ENCODE measurements at regions not wholly inside any gene's neighbourhood (a gene's known extent, or its start where the extent isn't known, plus 50 kb on each side); places are given as distances from the start of the nearest gene placed in this dataset.

DNA sequence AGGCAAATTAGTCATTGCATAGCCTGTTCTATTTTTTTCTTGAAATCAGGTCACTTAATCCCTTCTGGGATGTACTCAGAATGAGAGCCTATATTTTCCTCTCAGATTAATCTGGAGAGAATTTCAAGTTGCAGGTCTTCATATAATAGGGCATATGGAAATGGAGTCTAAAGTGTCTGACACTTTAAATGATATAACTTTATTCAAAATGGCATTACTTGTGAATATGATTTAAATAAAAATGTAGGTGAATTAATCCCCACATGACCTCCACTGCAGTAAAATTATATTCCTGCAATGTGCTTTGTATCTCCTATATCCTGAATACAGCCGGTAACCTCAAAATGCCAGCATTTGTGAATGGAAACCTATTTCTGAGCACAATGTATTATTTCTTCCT lies 172.5 kb upstream of the BTBD3 start:
- TF ChIP-seq, protein P1, sequence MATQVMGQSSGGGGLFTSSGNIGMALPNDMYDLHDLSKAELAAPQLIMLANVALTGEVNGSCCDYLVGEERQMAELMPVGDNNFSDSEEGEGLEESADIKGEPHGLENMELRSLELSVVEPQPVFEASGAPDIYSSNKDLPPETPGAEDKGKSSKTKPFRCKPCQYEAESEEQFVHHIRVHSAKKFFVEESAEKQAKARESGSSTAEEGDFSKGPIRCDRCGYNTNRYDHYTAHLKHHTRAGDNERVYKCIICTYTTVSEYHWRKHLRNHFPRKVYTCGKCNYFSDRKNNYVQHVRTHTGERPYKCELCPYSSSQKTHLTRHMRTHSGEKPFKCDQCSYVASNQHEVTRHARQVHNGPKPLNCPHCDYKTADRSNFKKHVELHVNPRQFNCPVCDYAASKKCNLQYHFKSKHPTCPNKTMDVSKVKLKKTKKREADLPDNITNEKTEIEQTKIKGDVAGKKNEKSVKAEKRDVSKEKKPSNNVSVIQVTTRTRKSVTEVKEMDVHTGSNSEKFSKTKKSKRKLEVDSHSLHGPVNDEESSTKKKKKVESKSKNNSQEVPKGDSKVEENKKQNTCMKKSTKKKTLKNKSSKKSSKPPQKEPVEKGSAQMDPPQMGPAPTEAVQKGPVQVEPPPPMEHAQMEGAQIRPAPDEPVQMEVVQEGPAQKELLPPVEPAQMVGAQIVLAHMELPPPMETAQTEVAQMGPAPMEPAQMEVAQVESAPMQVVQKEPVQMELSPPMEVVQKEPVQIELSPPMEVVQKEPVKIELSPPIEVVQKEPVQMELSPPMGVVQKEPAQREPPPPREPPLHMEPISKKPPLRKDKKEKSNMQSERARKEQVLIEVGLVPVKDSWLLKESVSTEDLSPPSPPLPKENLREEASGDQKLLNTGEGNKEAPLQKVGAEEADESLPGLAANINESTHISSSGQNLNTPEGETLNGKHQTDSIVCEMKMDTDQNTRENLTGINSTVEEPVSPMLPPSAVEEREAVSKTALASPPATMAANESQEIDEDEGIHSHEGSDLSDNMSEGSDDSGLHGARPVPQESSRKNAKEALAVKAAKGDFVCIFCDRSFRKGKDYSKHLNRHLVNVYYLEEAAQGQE (IDR thresholded peaks at IDR 0.05; ENCODE audit: insufficient read depth in 1 of 2, low read depth in 2 of 2, low read length in 2 of 2), result no peak
- TF ChIP-seq SIN3A (IDR thresholded peaks at IDR 0.05; ENCODE audit: borderline replicate concordance, insufficient read depth, low read length) (no peak), TAF1 (IDR thresholded peaks at IDR 0.05; ENCODE audit: borderline replicate concordance, insufficient read depth, low read length) (no peak), FOXP2 (optimal IDR thresholded peaks at IDR 0.05; ENCODE audit: borderline replicate concordance, extremely low read depth, extremely low read length, insufficient read depth) (no peak), POLR2AphosphoS5 (IDR thresholded peaks at IDR 0.05; ENCODE audit: low read depth, low read length) (no peak)

DNA sequence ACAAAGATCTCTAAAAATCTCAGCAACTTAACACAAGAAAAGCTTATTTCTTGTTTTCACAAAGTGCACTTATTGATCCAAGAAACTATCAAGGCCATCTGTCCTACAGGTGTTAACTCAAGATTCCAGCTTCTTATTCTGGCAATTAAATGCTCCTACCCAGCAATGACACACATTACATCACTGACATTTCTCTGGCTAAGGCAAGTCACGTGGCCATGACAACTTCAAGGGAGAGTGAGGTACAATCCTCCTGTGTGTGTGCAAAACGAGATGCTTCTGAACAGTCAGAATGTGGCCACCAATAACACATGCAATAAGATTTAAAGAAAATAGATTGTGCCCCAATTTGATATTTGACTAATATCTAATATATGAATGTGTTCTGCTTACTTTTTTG lies 169.3 kb upstream of the BTBD3 start:
- TF ChIP-seq SIN3A (IDR thresholded peaks at IDR 0.05; ENCODE audit: borderline replicate concordance, insufficient read depth, low read length) (no peak), FOXP2 (optimal IDR thresholded peaks at IDR 0.05; ENCODE audit: borderline replicate concordance, extremely low read depth, extremely low read length, insufficient read depth) (no peak), POLR2AphosphoS5 (IDR thresholded peaks at IDR 0.05; ENCODE audit: low read depth, low read length) (no peak), TAF1 (IDR thresholded peaks at IDR 0.05; ENCODE audit: borderline replicate concordance, insufficient read depth, low read length) (no peak)
- TF ChIP-seq, protein P1 (IDR thresholded peaks at IDR 0.05; ENCODE audit: insufficient read depth in 1 of 2, low read depth in 2 of 2, low read length in 2 of 2), result no peak

DNA sequence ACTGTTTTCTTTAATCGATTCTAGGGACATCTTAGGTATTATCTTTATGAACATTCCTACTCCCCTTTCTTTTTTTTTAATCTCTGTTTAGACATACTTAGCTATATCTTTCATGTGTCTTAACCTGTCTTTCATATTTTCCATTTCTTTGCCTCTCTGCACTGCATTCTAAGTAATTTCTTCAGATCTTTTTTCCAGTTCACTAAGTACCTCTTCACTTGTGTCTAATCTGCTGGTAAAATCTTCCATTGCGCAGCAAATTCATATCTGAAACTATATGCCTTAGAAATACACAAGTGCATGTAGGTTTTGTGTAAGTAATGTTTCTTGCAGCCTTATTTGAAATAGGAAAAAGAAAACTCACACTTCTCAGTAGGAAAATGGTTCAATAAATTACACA lies 165.4 kb upstream of the BTBD3 start:
- no peak for TF ChIP-seq TAF1 (IDR thresholded peaks at IDR 0.05; ENCODE audit: borderline replicate concordance, insufficient read depth, low read length)
- TF ChIP-seq SIN3A (IDR thresholded peaks at IDR 0.05; ENCODE audit: borderline replicate concordance, insufficient read depth, low read length), result no peak
- no peak for TF ChIP-seq FOXP2 (optimal IDR thresholded peaks at IDR 0.05; ENCODE audit: borderline replicate concordance, extremely low read depth, extremely low read length, insufficient read depth)
- no peak for TF ChIP-seq POLR2AphosphoS5 (IDR thresholded peaks at IDR 0.05; ENCODE audit: low read depth, low read length)
- TF ChIP-seq, protein P1 (IDR thresholded peaks at IDR 0.05; ENCODE audit: insufficient read depth in 1 of 2, low read depth in 2 of 2, low read length in 2 of 2), result no peak

DNA sequence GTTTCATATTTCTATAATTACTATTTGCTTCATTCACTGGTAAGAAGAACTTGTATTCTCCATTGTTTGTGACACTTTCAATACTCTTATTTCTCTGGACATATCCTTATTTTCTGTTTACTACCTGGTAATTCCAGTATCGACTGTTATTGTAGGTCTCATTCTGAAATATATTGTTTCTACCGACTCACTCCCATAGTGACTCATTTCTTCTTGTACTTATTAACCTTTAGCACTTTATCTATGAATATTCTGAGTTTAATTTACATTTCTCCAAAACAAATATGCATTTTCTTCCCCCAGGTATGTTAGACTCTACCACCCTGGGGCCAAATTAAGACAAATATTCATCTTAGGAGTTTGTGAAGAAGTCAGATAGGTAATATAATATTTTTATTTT lies 164.5 kb upstream of the BTBD3 start:
- TF ChIP-seq, protein P1 (IDR thresholded peaks at IDR 0.05; ENCODE audit: insufficient read depth in 1 of 2, low read depth in 2 of 2, low read length in 2 of 2), result no peak
- no peak for TF ChIP-seq FOXP2 (optimal IDR thresholded peaks at IDR 0.05; ENCODE audit: borderline replicate concordance, extremely low read depth, extremely low read length, insufficient read depth)
- TF ChIP-seq TAF1 (IDR thresholded peaks at IDR 0.05; ENCODE audit: borderline replicate concordance, insufficient read depth, low read length), result no peak
- no peak for TF ChIP-seq SIN3A (IDR thresholded peaks at IDR 0.05; ENCODE audit: borderline replicate concordance, insufficient read depth, low read length)
- TF ChIP-seq POLR2AphosphoS5 (IDR thresholded peaks at IDR 0.05; ENCODE audit: low read depth, low read length), result no peak

DNA sequence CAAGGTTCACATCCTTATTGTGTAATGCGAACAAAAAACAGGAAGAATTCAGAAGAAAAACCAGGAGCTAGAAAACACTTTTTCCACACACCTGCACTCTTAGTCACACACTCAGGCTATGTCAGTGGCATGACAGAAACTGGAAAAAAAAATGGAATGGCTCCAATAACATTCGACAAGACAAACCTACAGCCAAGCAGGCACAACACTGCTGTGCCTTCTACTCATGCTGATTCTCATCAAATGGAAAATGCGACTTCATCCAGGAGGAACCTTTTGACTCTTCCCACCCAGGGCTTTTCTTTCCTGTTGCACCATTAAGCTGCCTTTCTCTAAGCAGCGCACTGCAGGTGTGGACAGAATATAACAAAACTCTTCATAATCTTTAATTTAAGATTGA lies 163.2 kb upstream of the BTBD3 start:
- TF ChIP-seq POLR2AphosphoS5 (IDR thresholded peaks at IDR 0.05; ENCODE audit: low read depth, low read length), result no peak
- no peak for TF ChIP-seq TAF1 (IDR thresholded peaks at IDR 0.05; ENCODE audit: borderline replicate concordance, insufficient read depth, low read length)
- no peak for TF ChIP-seq SIN3A (IDR thresholded peaks at IDR 0.05; ENCODE audit: borderline replicate concordance, insufficient read depth, low read length)
- no peak for TF ChIP-seq FOXP2 (optimal IDR thresholded peaks at IDR 0.05; ENCODE audit: borderline replicate concordance, extremely low read depth, extremely low read length, insufficient read depth)
- TF ChIP-seq, protein P1 (IDR thresholded peaks at IDR 0.05; ENCODE audit: insufficient read depth in 1 of 2, low read depth in 2 of 2, low read length in 2 of 2), result no peak
